ENCODE measurements at regions not wholly inside any gene's neighbourhood (a gene's known extent, or its start where the extent isn't known, plus 50 kb on each side); places are given as distances from the start of the nearest gene placed in this dataset.

DNA sequence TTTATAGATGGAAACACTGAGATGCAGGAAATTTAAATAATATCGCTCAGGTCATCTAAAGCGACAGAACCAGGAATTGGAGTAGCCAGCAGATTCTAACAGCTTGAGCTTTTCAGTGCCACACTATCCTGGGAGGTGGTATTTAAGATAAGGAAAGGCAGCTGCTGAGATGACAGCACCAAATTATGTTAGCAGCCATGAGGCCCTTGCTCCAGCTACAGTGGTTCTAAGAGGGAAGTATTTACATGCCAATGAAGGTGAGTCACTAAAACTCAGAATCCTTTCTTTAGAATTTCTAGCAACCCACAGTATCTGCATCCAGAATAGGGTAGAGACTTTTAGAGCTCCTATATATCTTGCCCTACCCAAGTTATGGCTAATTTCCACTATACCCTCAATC is 127.0 kb upstream of the VLDLR start:
- no peak for TF ChIP-seq CTCF (IDR thresholded peaks at IDR 0.05; ENCODE audit: insufficient read depth, low read length, severe bottlenecking)
- Histone ChIP-seq H3K27me3 (ENCODE audit: control insufficient read depth, insufficient read depth, low read length) (no peaks in the 10 kb centered on the region), H3K4me3 (ENCODE audit: low read depth, low read length) (no peak overlapping the region), H3K36me3 (ENCODE audit: control insufficient read depth, insufficient read depth, low read length) (no peaks in the 10 kb centered on the region)
- FAIRE-seq (no peak), DNase-seq (ENCODE audit: low read depth) (peak; percentile 46)

DNA sequence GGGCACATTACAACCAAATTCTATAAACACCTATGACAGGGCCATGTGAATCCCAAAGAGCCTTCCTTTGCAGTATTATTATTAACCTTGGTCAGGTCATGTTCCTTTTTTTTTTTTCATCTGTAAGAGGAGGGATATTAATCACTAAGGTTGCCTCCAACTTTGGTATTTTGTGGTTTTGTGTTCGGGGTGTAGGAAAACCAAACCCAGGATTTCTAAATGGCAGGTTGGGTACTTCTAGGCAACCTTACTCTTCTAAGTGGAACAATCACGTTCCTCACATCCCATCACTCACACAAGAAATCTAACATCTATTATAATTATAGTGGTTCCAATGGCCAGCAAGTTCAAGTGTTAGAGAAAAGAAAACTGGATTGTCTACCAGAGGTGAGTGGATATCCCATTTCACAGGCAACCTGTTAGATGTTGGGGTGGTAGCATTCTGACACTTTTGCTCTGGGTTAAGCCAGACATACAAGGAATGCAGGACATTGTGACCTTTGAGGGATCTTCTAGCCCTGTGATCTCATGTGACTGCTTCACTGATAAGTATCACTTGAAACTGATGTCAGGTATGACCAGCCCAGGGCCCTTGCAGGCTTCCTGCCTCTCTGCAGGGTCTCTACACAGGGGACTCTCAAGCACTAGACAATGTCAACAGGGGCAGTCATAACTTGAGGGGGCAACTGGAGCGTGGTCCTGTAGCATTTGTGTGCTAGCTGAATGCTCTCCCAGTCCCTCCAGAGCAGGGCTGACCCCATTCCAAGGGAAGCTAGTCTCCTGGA is 126.2 kb upstream of the VLDLR start:
- Histone ChIP-seq H3K27me3 (ENCODE audit: control insufficient read depth, insufficient read depth, low read length) (no peaks in the 10 kb centered on the region), H3K4me3 (ENCODE audit: low read depth, low read length) (no peak overlapping the region), H3K36me3 (ENCODE audit: control insufficient read depth, insufficient read depth, low read length) (no peaks in the 10 kb centered on the region)
- FAIRE-seq = no peak
- TF ChIP-seq CTCF (IDR thresholded peaks at IDR 0.05; ENCODE audit: insufficient read depth, low read length, severe bottlenecking) = no peak
- no peak for DNase-seq (ENCODE audit: low read depth)

DNA sequence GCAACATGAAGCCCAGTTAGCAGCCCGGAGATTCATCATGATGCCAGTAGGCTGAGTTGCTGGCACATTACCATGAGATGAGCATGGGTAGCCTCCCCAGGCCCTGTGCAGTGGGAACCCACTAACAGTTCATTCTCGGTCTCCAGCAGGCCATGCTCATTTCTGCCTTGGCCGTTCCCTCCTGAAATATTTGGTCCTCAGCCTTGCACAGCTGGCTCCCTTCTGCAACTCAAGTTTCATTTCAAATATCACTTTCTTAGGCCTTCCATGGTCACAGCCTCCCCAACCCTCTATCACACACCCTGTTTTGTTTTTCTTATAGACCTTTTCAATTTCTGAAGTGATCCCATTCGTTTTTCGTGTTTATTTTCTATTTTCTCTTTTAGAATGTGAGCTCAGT is 125.4 kb upstream of the VLDLR start:
- no peak for TF ChIP-seq CTCF (IDR thresholded peaks at IDR 0.05; ENCODE audit: insufficient read depth, low read length, severe bottlenecking)

DNA sequence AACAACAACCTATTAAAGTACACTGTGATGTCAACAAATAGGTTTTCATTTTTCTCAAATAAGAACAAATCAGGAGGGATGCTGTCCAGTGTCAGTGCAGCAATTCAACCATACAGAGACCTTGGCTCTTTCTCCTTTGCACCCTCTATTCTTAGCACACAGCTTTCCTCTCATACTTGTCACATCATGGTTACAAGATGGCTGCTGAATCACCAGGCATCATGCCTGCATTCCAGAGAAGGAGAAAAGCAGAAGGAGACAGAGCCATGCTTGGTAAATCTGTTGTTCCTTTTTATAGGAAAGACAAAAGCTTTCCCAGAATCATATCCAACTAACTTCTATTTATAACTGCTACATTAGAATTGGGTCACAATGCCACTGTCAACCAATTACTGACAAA is 124.7 kb upstream of the VLDLR start:
- Histone ChIP-seq H3K4me3 (ENCODE audit: low read depth, low read length) (no peak overlapping the region), H3K36me3 (ENCODE audit: control insufficient read depth, insufficient read depth, low read length) (no peaks in the 10 kb centered on the region), H3K27me3 (ENCODE audit: control insufficient read depth, insufficient read depth, low read length) (no peaks in the 10 kb centered on the region)
- no peak for TF ChIP-seq CTCF (IDR thresholded peaks at IDR 0.05; ENCODE audit: insufficient read depth, low read length, severe bottlenecking)
- FAIRE-seq (no peak), DNase-seq (ENCODE audit: low read depth) (no peak)

More for the DNA sequence above, 125.4 kb upstream of the VLDLR start:
- no peaks in the 10 kb centered on the region for H3K27me3 ChIP-seq (ENCODE audit: control insufficient read depth, insufficient read depth, low read length)
- DNase-seq (ENCODE audit: low read depth) = no peak
- no peak overlapping the region for H3K4me3 ChIP-seq (ENCODE audit: low read depth, low read length)
- FAIRE-seq = no peak
- no peaks in the 10 kb centered on the region for H3K36me3 ChIP-seq (ENCODE audit: control insufficient read depth, insufficient read depth, low read length)

GRCh38 chr9:2497666-2498400 is 123.8 kb upstream of the VLDLR start:
- Histone ChIP-seq H3K27me3 (ENCODE audit: control insufficient read depth, insufficient read depth, low read length) (no peaks in the 10 kb centered on the region), H3K36me3 (ENCODE audit: control insufficient read depth, insufficient read depth, low read length) (no peaks in the 10 kb centered on the region), H3K4me3 (ENCODE audit: low read depth, low read length) (no peak overlapping the region)
- FAIRE-seq (no peak), DNase-seq (ENCODE audit: low read depth) (no peak)
- TF ChIP-seq CTCF (IDR thresholded peaks at IDR 0.05; ENCODE audit: insufficient read depth, low read length, severe bottlenecking) = no peak
